PFSK-1 (cell line): ENCODE measurements at regions not wholly inside any gene's neighbourhood (a gene's known extent, or its start where the extent isn't known, plus 50 kb on each side); places are given as distances from the start of the nearest gene placed in this dataset.

Experiments used
- POLR2AphosphoS5 ChIP-seq: IDR thresholded peaks from 2 replicates; pipeline ENCODE4 v1.6.1; 2012; ENCODE audit warnings: low read depth, mild to moderate bottlenecking, control low read depth, low read length, moderate library complexity
- TAF1 ChIP-seq: IDR thresholded peaks from 2 replicates; pipeline ENCODE4 v1.6.1; 2012; ENCODE audit warnings: low read length, control low read depth, borderline replicate concordance; ENCODE audit not compliant: insufficient read depth
- TF ChIP-seq, protein P1 (sequence below), 2 experiments: IDR thresholded peaks; 2 replicates each; pipeline versions ENCODE4 v1.6.1 to v1.8.0; 2011 to 2012; ENCODE audit warnings: low read depth in 2 of 2, low read length in 2 of 2, control low read depth in 1 of 2, inconsistent platforms in 1 of 2, mild to moderate bottlenecking in 1 of 2, moderate library complexity in 1 of 2; ENCODE audit not compliant: insufficient read depth in 1 of 2

GRCh38 chr5:167753725-167754490 is 537.5 kb upstream of the WWC1 start:
- TF ChIP-seq TAF1 (no peak), POLR2AphosphoS5 (no peak)
- TF ChIP-seq, protein P1, sequence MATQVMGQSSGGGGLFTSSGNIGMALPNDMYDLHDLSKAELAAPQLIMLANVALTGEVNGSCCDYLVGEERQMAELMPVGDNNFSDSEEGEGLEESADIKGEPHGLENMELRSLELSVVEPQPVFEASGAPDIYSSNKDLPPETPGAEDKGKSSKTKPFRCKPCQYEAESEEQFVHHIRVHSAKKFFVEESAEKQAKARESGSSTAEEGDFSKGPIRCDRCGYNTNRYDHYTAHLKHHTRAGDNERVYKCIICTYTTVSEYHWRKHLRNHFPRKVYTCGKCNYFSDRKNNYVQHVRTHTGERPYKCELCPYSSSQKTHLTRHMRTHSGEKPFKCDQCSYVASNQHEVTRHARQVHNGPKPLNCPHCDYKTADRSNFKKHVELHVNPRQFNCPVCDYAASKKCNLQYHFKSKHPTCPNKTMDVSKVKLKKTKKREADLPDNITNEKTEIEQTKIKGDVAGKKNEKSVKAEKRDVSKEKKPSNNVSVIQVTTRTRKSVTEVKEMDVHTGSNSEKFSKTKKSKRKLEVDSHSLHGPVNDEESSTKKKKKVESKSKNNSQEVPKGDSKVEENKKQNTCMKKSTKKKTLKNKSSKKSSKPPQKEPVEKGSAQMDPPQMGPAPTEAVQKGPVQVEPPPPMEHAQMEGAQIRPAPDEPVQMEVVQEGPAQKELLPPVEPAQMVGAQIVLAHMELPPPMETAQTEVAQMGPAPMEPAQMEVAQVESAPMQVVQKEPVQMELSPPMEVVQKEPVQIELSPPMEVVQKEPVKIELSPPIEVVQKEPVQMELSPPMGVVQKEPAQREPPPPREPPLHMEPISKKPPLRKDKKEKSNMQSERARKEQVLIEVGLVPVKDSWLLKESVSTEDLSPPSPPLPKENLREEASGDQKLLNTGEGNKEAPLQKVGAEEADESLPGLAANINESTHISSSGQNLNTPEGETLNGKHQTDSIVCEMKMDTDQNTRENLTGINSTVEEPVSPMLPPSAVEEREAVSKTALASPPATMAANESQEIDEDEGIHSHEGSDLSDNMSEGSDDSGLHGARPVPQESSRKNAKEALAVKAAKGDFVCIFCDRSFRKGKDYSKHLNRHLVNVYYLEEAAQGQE (IDR thresholded peaks at IDR 0.05; ENCODE audit: insufficient read depth in 1 of 2, low read depth in 2 of 2, low read length in 2 of 2), result no peak
